BLaER1 (cell line): ENCODE measurements at regions not wholly inside any gene's neighbourhood (a gene's known extent, or its start where the extent isn't known, plus 50 kb on each side); places are given as distances from the start of the nearest gene placed in this dataset.

Source experiments
- H3K27ac ChIP-seq: shearing (Covaris generic); formaldehyde crosslinking; 2 replicates; pipeline ENCODE4 v1.8.1; 2022
- H3K27me3 ChIP-seq: shearing (Covaris generic); formaldehyde crosslinking; 2 replicates; pipeline ENCODE4 v1.8.1; 2022
- H3K36me3 ChIP-seq: shearing (Covaris generic); formaldehyde crosslinking; 2 replicates; pipeline ENCODE4 v1.8.1; 2022
- H3K4me1 ChIP-seq: shearing (Covaris generic); formaldehyde crosslinking; 2 replicates; pipeline ENCODE4 v1.8.1; 2022
- H3K4me2 ChIP-seq: shearing (Covaris generic); formaldehyde crosslinking; 2 replicates; pipeline ENCODE4 v1.8.1; 2022
- H3K4me3 ChIP-seq: shearing (Covaris generic); formaldehyde crosslinking; 2 replicates; pipeline ENCODE4 v1.8.1; 2022
- H3K9ac ChIP-seq: shearing (Covaris generic); formaldehyde crosslinking; 2 replicates; pipeline ENCODE4 v1.8.1; 2022
- H3K9me3 ChIP-seq: shearing (Covaris generic); formaldehyde crosslinking; 2 replicates; pipeline ENCODE4 v1.8.1; 2022
- H4K20me1 ChIP-seq: shearing (Covaris generic); formaldehyde crosslinking; 2 replicates; pipeline ENCODE4 v1.8.1; 2022
- Cebpa-rat ChIP-seq: shearing (Covaris generic); IDR thresholded peaks from 2 replicates; pipeline ENCODE4 v1.8.1; 2022

- Histone ChIP-seq H3K4me2 (no peak overlapping the region), H3K27me3 (no peaks in the 10 kb centered on the region), H3K9me3 (no peaks in the 10 kb centered on the region), H4K20me1 (no peaks in the 10 kb centered on the region), H3K36me3 (no peaks in the 10 kb centered on the region), H3K9ac (no peak overlapping the region), H3K4me3 (no peak overlapping the region), H3K27ac (no peak overlapping the region), H3K4me1 (no peaks in the 10 kb centered on the region)
- TF ChIP-seq Cebpa-rat: no peak
Observed at GRCh38 chr1:81330521-81330920, 470.2 kb upstream of the ADGRL2 start.

- no peaks in the 10 kb centered on the region for H3K4me1 ChIP-seq
- H3K9me3 ChIP-seq: no peaks in the 10 kb centered on the region
- no peak overlapping the region for H3K4me3 ChIP-seq
- no peaks in the 10 kb centered on the region for H3K27me3 ChIP-seq
- no peak overlapping the region for H3K4me2 ChIP-seq
- H4K20me1 ChIP-seq: no peaks in the 10 kb centered on the region
- no peak overlapping the region for H3K27ac ChIP-seq
- H3K36me3 ChIP-seq: no peaks in the 10 kb centered on the region
- no peak overlapping the region for H3K9ac ChIP-seq
- TF ChIP-seq Cebpa-rat: no peak
Observed at GRCh38 chr1:81330111-81330510, 470.6 kb upstream of the ADGRL2 start.

DNA sequence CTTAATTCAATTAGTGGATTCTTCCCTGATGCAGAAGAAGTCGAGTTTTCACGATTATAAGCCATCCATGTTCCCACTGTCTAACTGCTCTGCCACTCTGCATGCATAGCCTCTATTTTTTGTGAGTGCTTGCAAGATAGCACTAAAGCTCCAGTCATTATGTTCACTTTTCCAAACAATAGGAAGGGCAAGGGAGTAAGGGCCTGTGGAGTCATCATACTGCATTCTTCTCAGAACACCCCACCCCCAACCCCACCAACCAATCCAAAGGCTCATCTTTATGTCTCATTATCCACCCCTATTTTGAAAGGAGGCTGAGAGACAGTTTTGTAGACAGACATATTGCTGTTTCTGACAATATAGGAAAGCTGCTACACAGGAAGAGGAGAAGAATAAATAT is 471.7 kb upstream of the ADGRL2 start:
- Histone ChIP-seq H3K27me3 (no peaks in the 10 kb centered on the region), H3K9me3 (no peaks in the 10 kb centered on the region), H3K9ac (no peak overlapping the region), H4K20me1 (no peaks in the 10 kb centered on the region), H3K27ac (no peak overlapping the region), H3K36me3 (no peaks in the 10 kb centered on the region), H3K4me3 (no peak overlapping the region), H3K4me1 (no peaks in the 10 kb centered on the region), H3K4me2 (no peak overlapping the region)
- no peak for TF ChIP-seq Cebpa-rat

DNA sequence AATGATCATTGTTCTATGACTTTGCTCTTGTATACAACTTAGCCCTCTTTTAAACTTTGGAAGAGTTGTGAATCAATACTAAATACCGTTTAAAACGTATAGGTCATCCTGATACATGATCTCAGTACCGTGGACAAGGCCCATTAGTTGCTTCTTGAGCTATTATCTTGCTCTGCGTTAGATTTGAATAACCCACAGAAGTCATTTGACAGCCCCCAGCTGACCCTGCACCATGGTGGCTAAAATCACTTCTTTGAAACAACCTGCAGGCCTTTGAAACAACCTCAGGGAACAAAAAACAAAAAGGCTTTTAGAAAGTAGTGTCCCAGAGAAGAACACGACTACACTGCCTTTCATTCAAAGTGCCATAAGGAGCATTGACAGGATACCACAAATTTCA is 473.0 kb upstream of the ADGRL2 start:
- H3K9ac ChIP-seq: no peak overlapping the region
- H3K36me3 ChIP-seq: no peaks in the 10 kb centered on the region
- no peaks in the 10 kb centered on the region for H3K9me3 ChIP-seq
- no peaks in the 10 kb centered on the region for H3K4me1 ChIP-seq
- no peak overlapping the region for H3K4me3 ChIP-seq
- H3K27ac ChIP-seq: no peak overlapping the region
- no peaks in the 10 kb centered on the region for H4K20me1 ChIP-seq
- no peak for TF ChIP-seq Cebpa-rat
- no peaks in the 10 kb centered on the region for H3K27me3 ChIP-seq
- H3K4me2 ChIP-seq: no peak overlapping the region

DNA sequence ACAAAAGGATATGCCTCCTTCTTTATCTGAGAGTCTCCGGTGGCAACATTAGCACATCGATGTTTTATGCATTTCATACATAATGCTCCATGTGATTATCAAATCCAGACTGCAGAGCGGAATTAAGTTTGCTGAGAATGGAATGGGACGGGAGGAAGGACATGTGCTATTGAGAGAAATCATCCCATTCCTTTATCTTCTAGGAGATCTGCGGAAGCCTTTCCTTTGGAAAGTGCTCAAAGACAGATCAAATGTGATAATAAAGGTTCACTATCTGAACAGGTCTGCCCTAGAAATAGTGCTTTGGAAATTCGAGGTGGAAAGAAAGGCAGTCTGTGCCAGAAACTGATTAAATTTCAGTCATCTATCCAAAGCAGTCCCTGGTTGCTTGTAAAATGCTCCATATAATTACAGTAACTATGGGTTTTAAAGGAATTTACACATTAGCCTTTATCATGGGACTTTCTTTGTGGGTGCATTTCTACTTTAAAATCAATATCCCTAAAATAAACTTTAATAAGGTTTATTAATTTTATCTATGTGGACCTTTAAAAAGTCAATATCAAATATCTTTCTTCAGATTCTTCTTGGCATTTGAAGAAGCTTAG is 473.5 kb upstream of the ADGRL2 start:
- no peaks in the 10 kb centered on the region for H3K36me3 ChIP-seq
- no peaks in the 10 kb centered on the region for H3K27me3 ChIP-seq
- H3K27ac ChIP-seq: no peak overlapping the region
- no peaks in the 10 kb centered on the region for H4K20me1 ChIP-seq
- H3K4me3 ChIP-seq: no peak overlapping the region
- no peak overlapping the region for H3K9ac ChIP-seq
- TF ChIP-seq Cebpa-rat: no peak
- no peaks in the 10 kb centered on the region for H3K9me3 ChIP-seq
- H3K4me2 ChIP-seq: no peak overlapping the region
- no peaks in the 10 kb centered on the region for H3K4me1 ChIP-seq

DNA sequence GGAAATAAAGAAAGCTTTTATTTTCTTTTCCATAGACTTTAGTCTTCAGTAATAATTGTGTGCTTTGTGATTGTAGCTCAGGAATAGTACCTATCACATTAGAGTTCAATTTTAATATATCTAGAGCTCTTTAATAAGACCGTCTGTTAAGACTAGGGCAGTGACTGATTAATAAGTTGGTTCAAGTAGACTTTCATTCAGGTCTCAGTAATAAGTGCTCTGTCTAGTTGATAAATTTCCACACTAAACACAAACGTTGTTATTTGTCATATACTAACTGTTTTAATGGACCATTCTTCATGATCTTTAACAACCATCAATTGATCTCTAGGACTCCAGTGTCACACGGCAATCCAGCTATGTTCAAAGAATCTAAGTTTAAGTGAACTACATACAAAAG is 474.5 kb upstream of the ADGRL2 start:
- H3K4me2 ChIP-seq: no peak overlapping the region
- TF ChIP-seq Cebpa-rat: no peak

GRCh38 chr1:81325397-81325796 is 475.3 kb upstream of the ADGRL2 start:
- no peak overlapping the region for H3K4me2 ChIP-seq
- H3K27me3 ChIP-seq: no peaks in the 10 kb centered on the region
- H3K36me3 ChIP-seq: no peaks in the 10 kb centered on the region
- H3K9me3 ChIP-seq: no peaks in the 10 kb centered on the region
- no peak overlapping the region for H3K4me3 ChIP-seq
- H3K9ac ChIP-seq: no peak overlapping the region
- H3K4me1 ChIP-seq: no peaks in the 10 kb centered on the region
- H4K20me1 ChIP-seq: no peaks in the 10 kb centered on the region
- no peak for TF ChIP-seq Cebpa-rat
- no peak overlapping the region for H3K27ac ChIP-seq

More for the DNA sequence above, 474.5 kb upstream of the ADGRL2 start:
- H3K4me1 ChIP-seq: no peaks in the 10 kb centered on the region
- H3K27ac ChIP-seq: no peak overlapping the region
- H3K27me3 ChIP-seq: no peaks in the 10 kb centered on the region
- no peak overlapping the region for H3K4me3 ChIP-seq
- no peaks in the 10 kb centered on the region for H3K9me3 ChIP-seq
- no peaks in the 10 kb centered on the region for H4K20me1 ChIP-seq
- H3K36me3 ChIP-seq: no peaks in the 10 kb centered on the region
- H3K9ac ChIP-seq: no peak overlapping the region

DNA sequence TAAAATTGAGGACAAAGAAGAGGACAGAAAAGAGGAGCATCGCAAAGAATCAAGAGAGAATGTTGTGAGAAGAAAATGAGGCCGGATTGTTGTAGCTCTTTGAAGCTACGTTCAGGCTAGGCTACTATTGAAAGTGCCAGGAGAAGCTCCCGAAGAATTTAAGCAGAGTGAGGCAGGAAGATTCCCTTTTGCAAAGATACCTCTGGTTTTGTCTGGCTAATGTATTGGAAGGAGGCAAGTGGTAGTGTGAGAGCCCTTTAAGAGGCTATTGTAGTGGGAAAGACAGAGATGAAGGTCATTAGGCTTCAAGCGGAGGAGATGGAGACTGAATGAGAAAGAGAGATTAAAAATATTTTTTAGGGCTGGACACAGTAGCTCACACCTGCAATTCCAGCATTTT is 476.9 kb upstream of the ADGRL2 start:
- Histone ChIP-seq H3K36me3 (no peaks in the 10 kb centered on the region), H3K9me3 (no peaks in the 10 kb centered on the region), H3K27ac (no peak overlapping the region), H3K4me1 (no peaks in the 10 kb centered on the region), H3K4me2 (no peak overlapping the region), H3K4me3 (no peak overlapping the region), H3K27me3 (no peaks in the 10 kb centered on the region), H3K9ac (no peak overlapping the region), H4K20me1 (no peaks in the 10 kb centered on the region)
- no peak for TF ChIP-seq Cebpa-rat

GRCh38 chr1:81317191-81317590 is 483.5 kb upstream of the ADGRL2 start:
- no peak overlapping the region for H3K27ac ChIP-seq
- no peak for TF ChIP-seq Cebpa-rat
- peaks cover 8% of the 10 kb centered on the region; the same call in 1 of the 2 replicates for H3K4me1 ChIP-seq
- no peaks in the 10 kb centered on the region for H3K27me3 ChIP-seq
- no peak overlapping the region for H3K9ac ChIP-seq
- no peaks in the 10 kb centered on the region for H3K36me3 ChIP-seq
- H4K20me1 ChIP-seq: no peaks in the 10 kb centered on the region
- no peaks in the 10 kb centered on the region for H3K9me3 ChIP-seq
- no peak overlapping the region for H3K4me3 ChIP-seq
- H3K4me2 ChIP-seq: no peak overlapping the region

DNA sequence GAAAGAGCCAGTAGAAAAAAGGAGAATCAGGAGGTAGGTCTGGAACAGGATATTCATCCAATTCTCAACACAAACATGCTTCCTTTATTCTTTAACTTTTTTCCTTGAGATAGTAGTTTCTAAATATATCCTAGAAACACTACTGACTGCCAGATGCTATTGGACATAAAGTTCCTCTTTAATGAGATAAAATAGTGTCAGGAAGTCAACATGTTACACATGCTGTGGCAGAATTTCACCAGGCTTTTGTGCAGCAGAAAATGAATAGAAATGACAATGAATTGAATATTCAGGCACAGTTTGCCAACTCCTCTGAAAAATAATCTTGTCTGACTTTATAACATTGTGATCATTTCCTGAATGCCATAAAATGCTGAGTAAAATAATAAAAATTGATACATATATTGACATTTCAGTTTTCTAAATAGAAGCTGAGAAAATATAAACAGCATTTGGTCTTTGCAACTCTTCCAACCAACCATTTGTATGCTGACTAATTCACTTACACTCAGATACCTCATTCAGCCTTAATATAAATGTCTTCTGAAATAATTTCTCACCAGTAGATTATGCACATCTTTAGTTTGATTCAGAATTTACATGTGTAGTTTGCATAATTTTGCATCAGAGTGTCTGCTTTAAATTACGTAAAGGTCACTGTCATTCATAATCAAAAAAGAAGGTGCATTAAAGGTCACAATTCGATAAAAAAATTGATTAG is 486.1 kb upstream of the ADGRL2 start:
- Histone ChIP-seq H3K4me2 (no peak overlapping the region), H4K20me1 (no peaks in the 10 kb centered on the region), H3K4me1 (peaks cover 8% of the 10 kb centered on the region; the same call in 1 of the 2 replicates), H3K4me3 (no peak overlapping the region), H3K9ac (no peak overlapping the region), H3K27me3 (no peaks in the 10 kb centered on the region), H3K9me3 (no peaks in the 10 kb centered on the region), H3K36me3 (no peaks in the 10 kb centered on the region), H3K27ac (no peak overlapping the region)
- no peak for TF ChIP-seq Cebpa-rat
